ENCODE measurements at regions not wholly inside any gene's neighbourhood (a gene's known extent, or its start where the extent isn't known, plus 50 kb on each side); places are given as distances from the start of the nearest gene placed in this dataset.
"Not testable (repeated sequence)": the region's sequence is repeated elsewhere in the genome, so short reads cannot be mapped to it uniquely, and the experiment has no call there.

DNA sequence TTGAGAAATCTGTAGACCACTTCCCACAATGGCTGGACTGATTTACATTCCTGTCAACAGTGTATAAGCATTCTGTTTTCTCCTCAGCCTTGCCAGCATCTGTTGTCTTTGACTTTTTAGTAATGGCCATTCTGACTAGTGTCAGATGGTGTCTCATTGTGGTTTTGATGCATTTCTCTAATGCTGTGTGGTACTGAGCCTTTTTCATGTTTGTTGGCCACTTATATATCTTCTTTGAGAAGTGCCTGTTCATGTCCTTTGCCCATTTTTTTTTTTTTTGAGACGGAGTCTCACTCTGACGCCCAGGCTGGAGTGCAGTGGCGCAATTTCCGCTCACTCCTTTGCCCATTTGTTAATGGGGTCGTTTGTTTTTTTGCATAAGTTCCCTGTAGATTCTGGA, 237.5 kb downstream of the RTP5 start:
- TF ChIP-seq, protein P1, sequence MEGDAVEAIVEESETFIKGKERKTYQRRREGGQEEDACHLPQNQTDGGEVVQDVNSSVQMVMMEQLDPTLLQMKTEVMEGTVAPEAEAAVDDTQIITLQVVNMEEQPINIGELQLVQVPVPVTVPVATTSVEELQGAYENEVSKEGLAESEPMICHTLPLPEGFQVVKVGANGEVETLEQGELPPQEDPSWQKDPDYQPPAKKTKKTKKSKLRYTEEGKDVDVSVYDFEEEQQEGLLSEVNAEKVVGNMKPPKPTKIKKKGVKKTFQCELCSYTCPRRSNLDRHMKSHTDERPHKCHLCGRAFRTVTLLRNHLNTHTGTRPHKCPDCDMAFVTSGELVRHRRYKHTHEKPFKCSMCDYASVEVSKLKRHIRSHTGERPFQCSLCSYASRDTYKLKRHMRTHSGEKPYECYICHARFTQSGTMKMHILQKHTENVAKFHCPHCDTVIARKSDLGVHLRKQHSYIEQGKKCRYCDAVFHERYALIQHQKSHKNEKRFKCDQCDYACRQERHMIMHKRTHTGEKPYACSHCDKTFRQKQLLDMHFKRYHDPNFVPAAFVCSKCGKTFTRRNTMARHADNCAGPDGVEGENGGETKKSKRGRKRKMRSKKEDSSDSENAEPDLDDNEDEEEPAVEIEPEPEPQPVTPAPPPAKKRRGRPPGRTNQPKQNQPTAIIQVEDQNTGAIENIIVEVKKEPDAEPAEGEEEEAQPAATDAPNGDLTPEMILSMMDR (conservative IDR thresholded peaks at IDR 0.05) = not testable (repeated sequence)
- TF ChIP-seq ZFX (IDR thresholded peaks at IDR 0.05) = not testable (repeated sequence)
